Fibroblast of skin of left quadriceps (primary cell): ENCODE measurements at regions not wholly inside any gene's neighbourhood (a gene's known extent, or its start where the extent isn't known, plus 50 kb on each side); places are given as distances from the start of the nearest gene placed in this dataset.
A peak's percentile ranks its signal among the peaks of the same experiment; 100 is the strongest.

Experiments used
- DNase-seq, 2 experiments: peaks; one replicate each; pipeline ENCODE4 v3.0.0-alpha.2; 2013; ENCODE audit warnings: low read depth in 2 of 2

DNA sequence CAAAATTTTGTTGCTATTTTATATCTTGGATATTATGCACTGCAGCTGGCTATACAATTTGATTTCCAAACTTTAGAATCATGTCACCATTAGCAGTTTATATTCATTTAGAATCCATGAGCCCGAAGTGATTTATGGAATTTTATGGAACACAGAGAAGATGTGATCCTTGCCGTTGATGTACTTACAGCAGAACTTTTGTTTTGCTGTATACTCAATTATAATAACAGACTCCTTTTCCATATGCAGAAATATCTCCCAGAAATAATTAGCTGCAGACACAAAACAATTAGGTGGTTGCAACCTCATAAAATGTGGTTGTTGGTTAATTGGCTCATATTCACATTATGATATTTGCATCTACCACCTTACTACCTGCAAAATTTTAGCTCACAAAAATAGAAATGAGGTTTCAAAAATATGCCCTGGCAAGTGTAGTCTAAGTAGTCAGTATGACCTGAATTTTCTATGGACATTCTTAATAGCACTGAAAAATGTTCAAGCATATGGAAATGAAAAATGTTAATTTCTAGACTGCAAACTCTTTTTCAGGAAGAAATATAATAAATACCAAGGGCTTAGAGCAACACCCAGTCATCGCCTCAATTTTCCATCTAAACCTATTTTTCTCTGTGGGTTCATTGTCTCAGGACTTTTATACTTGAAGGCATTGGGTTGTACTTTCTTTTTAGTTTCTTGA lies 997.6 kb downstream of the MCTP2 start:
- DNase-seq: no peak

GRCh38 chr15:95235033-95235432 lies 1003.7 kb downstream of the MCTP2 start:
- DNase-seq: no peak

DNA sequence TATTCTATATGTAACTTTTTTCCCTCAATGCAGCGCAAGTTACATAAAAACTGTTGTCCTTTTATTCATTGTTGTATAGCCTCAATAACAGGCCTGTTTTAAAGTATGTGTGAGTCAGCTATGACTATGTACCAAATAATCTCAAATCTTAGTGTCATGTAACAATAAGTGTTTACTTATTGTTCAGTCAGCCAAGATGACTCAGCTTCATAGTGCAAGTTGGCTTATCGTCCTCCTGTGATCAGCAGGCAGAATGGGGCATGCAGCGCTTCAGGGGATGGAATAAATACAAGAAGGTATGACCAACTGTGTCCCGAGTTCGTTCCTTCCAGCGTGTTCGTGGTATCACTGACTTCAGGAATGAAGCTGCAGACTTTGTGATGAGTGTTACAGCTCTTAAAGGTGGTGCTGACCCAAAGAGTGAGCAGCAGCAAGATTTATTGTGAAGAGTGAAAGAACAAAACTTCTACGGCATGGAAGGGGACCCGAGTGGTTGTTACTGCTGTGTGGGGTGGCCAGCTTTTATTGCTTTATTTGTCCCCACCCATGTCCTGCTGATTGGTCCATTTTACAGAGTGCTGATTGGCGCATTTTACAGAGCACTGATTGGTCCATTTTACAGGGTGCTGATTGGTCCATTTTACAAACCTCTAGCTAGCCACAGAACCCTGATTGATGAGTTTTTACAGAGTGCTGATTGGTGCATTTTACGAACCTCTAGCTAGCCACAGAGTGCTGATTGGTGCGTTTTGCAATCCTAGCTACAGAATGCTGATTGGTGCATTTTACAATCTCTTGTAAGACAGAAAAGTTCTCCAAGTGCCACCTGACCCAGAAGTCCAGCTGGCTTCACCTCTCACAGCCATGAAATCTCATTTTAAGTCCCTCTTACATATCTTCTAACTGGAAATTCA lies 1016.0 kb downstream of the MCTP2 start:
- peak; percentile 70 to 72 for DNase-seq

DNA sequence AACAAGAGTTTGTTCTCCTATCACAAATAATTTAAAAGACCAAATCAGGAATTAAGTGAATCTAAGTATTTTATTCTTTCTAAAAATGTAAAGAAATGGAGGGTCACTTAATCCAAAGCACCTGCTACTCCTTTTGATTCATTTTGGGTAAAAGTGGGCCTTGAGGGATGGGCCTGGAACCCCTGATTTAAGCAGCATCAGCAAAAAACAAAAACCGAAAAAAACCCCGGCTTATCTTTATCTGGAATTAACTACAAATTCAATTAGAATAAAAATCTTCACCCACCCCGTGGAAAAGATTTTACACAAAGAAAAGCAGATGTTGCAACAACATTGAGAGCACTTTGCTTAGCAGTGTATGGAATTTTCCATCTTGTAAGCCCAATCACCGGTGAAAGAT lies 1018.2 kb downstream of the MCTP2 start:
- DNase-seq: no peak

- DNase-seq: no peak
Observed at GRCh38 chr15:95252404-95252803, 1021.0 kb downstream of the MCTP2 start.

DNA sequence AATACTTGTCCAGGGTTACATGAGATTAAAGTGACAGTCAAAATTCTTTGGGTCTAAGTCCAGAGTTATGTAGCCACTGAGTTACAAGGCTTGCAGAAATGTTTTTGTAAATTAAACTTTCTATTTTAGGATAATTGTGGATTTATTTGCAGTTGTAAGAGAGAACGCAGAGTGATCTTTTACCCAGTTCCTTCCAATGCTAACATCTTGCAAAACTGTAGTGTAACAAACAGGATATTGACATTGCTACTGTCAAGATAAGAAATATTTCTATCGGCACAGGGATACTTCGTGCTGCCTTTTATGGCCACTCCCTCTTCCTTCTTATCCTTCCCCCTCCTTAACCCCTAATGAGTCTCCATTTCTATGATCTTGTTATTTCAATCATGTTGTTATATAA lies 1022.9 kb downstream of the MCTP2 start:
- DNase-seq: no peak

GRCh38 chr15:95259513-95259912 lies 1028.2 kb downstream of the MCTP2 start:
- peak; percentile 52 to 59 for DNase-seq

DNA sequence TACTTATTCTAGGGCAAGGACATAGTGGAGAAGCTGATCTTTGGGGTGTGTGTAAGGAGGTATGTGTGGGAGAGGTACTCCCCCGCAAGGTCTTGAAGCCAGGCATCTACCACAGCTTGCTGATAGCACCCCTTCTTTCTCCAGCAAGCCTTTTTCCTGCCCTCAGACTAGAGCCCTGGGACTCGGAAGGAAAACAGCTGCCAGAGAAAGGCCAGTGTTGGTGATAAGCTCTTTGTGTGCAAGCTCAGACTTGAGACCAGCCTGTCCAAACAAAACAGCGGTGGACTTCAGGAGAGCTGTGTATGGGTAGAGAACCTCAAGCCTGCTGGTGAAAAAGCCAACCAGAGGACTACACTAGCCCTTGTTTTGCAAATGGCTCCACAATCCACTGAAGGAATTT lies 1028.6 kb downstream of the MCTP2 start:
- no peak for DNase-seq

- DNase-seq: no peak
Observed at GRCh38 chr15:95260856-95261255, 1029.5 kb downstream of the MCTP2 start.

DNA sequence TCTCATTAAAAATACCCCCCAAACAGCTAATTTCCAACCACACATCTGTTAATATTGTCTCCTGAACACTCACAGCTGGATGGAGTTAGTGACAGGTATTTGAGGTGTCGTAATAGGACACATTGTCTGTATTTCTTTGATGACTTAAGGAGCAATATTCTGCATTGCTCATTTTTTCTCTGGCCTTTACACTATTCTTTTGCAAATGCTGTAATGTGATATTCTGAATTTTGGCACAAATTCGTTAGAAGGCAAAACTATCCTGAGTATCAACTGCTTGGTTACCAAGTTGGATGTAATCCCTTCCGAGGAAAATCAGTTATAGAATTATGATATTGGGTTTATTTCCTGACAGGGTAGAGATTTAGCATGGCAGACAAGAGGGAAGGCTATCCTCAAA lies 1030.2 kb downstream of the MCTP2 start:
- no peak for DNase-seq

- DNase-seq: no peak
Observed at GRCh38 chr15:95261968-95262367, 1030.6 kb downstream of the MCTP2 start.

GRCh38 chr15:95262866-95263564 lies 1031.7 kb downstream of the MCTP2 start:
- DNase-seq: peak; percentile 58 to 63

DNA sequence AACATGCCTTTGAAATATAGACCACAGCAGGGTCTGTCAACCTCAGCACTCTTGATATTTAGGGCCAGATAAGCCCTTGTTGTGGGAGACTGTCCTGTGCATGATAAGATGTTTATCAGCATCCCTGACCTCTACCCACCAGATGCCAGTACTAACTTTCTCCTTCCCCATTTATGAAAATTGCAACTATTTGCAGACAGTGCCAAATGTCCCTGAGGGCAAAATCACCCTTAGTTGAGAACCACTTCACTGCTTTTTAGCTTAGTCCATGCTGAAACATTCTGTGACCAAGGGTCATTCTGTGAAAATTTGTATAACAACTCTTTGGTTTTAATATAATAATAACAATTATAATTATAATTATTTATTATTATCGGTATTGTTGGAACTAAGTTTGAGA lies 1032.4 kb downstream of the MCTP2 start:
- DNase-seq: no peak

GRCh38 chr15:95265419-95265997 lies 1034.1 kb downstream of the MCTP2 start:
- no peak for DNase-seq

DNA sequence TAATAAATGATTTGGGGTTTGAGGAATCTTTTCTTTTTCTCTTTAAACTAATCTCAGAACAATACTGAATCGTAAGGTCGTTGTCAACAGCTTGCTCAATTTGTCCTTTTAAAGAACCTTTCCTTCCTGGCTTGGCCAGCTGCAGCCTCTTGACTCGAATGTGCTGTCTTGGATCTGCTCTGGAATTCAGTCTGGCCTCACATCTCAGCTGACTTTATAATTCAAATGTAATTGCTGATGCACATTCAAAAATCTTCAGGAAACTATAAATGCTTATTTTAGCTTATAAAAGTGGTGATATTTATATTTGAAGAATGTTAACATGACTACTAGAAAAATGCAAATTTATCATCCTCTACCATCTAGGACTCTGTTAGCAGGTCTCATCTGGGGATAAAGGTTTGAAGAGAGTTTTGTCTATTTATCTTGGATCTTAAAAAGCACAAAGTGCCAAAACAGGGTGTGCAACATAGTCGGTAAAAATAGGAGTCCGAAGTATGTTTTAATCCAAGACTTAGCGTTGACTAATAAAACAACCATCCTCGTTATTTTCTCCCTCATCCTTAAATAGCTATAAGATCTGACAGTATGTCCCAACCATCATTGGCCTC lies 1035.2 kb downstream of the MCTP2 start:
- DNase-seq: peak; percentile 18 to 20

DNA sequence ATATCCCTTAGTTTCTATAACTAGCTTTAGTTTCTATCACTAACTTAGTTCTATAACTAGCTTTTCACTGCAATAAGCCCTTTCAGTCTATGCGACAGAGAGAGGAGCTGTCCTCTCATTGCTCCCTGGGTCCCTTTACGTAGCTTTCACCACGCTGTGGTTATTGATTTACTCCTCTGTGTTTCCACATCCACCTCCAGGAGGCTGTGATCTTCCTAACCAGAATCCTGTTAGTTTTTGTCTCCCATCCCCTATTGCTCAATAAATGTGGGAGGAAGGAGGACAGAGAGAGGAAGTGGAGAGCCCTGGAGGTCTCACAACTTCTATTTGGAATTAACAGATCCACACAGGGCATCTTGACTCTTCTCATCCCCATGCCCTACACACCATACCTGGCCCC lies 1036.1 kb downstream of the MCTP2 start:
- no peak for DNase-seq

DNA sequence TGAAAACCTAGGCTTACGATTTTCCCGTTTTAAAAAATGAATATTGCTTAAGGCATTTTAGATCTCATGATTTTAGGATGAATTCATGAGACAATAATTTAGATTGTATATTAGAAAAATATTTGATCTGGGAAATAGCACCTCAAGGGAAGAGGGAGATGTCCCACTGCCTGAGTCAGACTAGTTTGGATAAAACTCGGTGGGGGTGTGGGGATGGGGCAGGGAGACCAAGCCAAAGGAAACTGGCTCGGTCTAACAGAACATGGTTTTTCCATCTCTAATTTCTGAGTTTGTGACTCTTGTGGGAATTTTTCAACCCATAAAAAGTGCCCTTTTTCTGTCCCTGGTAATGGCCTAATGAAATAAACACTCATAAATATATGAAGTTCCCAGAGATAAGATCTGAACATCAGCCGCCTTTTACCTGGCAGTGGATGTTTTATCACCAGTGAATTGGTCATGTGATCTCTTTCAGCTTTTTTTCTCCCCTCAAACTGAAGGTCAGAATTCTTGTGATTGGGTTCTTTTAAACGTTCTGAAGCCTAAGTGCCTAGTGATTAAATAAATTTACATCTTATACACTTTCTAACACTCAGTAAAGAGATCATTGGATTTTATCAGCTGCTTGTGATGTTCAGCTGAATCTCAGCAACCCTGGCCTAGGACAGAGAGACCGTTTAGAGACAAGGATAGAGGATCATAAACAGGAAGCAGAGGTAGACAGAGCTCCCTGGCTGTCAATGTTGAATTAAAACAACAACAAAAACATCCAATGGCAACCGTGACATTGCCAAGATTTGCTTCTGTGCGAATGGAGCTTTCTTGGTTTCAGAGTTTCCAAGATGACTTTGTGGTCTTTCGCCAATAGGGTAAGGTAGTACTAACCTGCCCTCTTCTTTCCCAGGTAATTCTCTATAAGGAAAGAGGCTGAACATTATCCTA lies 1038.2 kb downstream of the MCTP2 start:
- no peak for DNase-seq

GRCh38 chr15:95274101-95274500 lies 1042.7 kb downstream of the MCTP2 start:
- no peak for DNase-seq

- DNase-seq: peak in 1 of 2 experiments; percentile 36
Observed at GRCh38 chr15:95277266-95277665, 1045.9 kb downstream of the MCTP2 start.

GRCh38 chr15:95278532-95279245 lies 1047.3 kb downstream of the MCTP2 start:
- DNase-seq: no peak
